GM23338 (cell line): ENCODE measurements at regions not wholly inside any gene's neighbourhood (a gene's known extent, or its start where the extent isn't known, plus 50 kb on each side); places are given as distances from the start of the nearest gene placed in this dataset.

ENCODE experiments used
- CREB1 ChIP-seq: fragments of 250-450 bp; sonication (Bioruptor Pico); IDR thresholded peaks from 2 replicates; pipeline ENCODE4 v1.5.0; 2020; ENCODE audit warnings: low read depth, mild to moderate bottlenecking, moderate library complexity
- ETS1 ChIP-seq: IDR thresholded peaks from 2 replicates; pipeline ENCODE4 v1.6.1; 2016; ENCODE audit warnings: antibody characterized with exemption
- EZH2 ChIP-seq: fragments of 200-600 bp; sonication (generic); IDR thresholded peaks from one replicate; pipeline ENCODE4 v1.8.0; 2017; ENCODE audit warnings: antibody characterized with exemption, mild to moderate bottlenecking, low read depth; ENCODE audit not compliant: unreplicated experiment
- EZH2phosphoT487 ChIP-seq: fragments of 200-600 bp; sonication (generic); IDR thresholded peaks from one replicate; pipeline ENCODE4 v1.8.1; 2018; ENCODE audit warnings: antibody characterized with exemption; ENCODE audit not compliant: unreplicated experiment
- JUNB ChIP-seq: IDR thresholded peaks from one replicate; pipeline ENCODE4 v1.6.1; 2016; ENCODE audit warnings: antibody characterized with exemption; ENCODE audit not compliant: unreplicated experiment
- NANOG ChIP-seq: IDR thresholded peaks from 2 replicates; pipeline ENCODE4 v1.6.1; 2016; ENCODE audit warnings: antibody characterized with exemption, borderline replicate concordance
- POLR2AphosphoS5 ChIP-seq: IDR thresholded peaks from 2 replicates; pipeline ENCODE4 v1.6.1; 2016; ENCODE audit warnings: antibody characterized with exemption, low read depth
- REST ChIP-seq: IDR thresholded peaks from one replicate; pipeline ENCODE4 v1.6.1; 2018; ENCODE audit warnings: antibody characterized with exemption; ENCODE audit not compliant: unreplicated experiment
- ZNF331 ChIP-seq: fragments of 250-450 bp; sonication (Bioruptor Pico); IDR thresholded peaks from 2 replicates; pipeline ENCODE4 v1.5.0; 2020; ENCODE audit warnings: low read depth, mild to moderate bottlenecking, moderate library complexity
- ZNF462 ChIP-seq: fragments of 250-450 bp; sonication (Bioruptor Pico); IDR thresholded peaks from 2 replicates; pipeline ENCODE4 v1.5.0; 2020; ENCODE audit warnings: mild to moderate bottlenecking, moderate library complexity
- TF ChIP-seq, protein P1 (sequence below), 2 experiments: fragments of 200-600 bp in 1 of 2; sonication (generic) in 1 of 2; conservative IDR thresholded peaks; 2 replicates each; pipeline versions ENCODE4 v1.5.1 to v1.6.1; 2016 to 2017; ENCODE audit warnings: antibody characterized with exemption in 2 of 2, low read depth in 2 of 2, mild to moderate bottlenecking in 2 of 2, moderate library complexity in 1 of 2

DNA sequence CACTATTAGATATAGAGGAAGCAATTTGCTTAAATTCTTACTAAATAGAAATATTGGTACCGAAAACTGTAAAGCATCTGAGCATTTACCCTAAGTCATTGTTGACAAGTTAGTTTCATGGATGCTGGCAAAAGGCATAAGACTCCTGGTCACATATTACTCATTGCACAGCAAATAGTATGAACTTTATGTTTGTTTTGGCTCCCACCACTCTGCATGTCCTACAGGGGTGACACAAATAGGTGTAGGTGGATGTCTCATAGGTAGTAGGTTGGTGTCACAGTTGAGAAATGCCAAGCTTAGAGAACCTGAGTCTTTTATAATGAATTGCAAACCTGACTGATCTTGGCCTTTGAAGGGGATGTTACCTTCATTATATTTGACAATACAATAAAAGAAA, 199.6 kb upstream of the SEMA3D start:
- TF ChIP-seq, protein P1, sequence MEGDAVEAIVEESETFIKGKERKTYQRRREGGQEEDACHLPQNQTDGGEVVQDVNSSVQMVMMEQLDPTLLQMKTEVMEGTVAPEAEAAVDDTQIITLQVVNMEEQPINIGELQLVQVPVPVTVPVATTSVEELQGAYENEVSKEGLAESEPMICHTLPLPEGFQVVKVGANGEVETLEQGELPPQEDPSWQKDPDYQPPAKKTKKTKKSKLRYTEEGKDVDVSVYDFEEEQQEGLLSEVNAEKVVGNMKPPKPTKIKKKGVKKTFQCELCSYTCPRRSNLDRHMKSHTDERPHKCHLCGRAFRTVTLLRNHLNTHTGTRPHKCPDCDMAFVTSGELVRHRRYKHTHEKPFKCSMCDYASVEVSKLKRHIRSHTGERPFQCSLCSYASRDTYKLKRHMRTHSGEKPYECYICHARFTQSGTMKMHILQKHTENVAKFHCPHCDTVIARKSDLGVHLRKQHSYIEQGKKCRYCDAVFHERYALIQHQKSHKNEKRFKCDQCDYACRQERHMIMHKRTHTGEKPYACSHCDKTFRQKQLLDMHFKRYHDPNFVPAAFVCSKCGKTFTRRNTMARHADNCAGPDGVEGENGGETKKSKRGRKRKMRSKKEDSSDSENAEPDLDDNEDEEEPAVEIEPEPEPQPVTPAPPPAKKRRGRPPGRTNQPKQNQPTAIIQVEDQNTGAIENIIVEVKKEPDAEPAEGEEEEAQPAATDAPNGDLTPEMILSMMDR (conservative IDR thresholded peaks at IDR 0.05; ENCODE audit: low read depth in 2 of 2) = no peak
- TF ChIP-seq REST = no peak
- no peak for TF ChIP-seq EZH2
- TF ChIP-seq POLR2AphosphoS5 = no peak
- no peak for TF ChIP-seq EZH2phosphoT487
- TF ChIP-seq NANOG = no peak
- no peak for TF ChIP-seq ETS1
- TF ChIP-seq JUNB = no peak
- no peak for TF ChIP-seq ZNF331
- no peak for TF ChIP-seq ZNF462 (CRISPR knock-in tag)
- TF ChIP-seq CREB1 (CRISPR knock-in tag) = no peak
